MM.1S (cell line): ENCODE measurements at regions not wholly inside any gene's neighbourhood (a gene's known extent, or its start where the extent isn't known, plus 50 kb on each side); places are given as distances from the start of the nearest gene placed in this dataset.
"Not testable (repeated sequence)": the region's sequence is repeated elsewhere in the genome, so short reads cannot be mapped to it uniquely, and the experiment has no call there.

Source experiments
- DNase-seq: peaks from one replicate; pipeline ENCODE4 v3.0.0-alpha.2; 2015
- H2AFZ ChIP-seq: fragments of 300-600 bp; sonication (generic); 2 replicates; pipeline ENCODE4 v1.6.0; 2016; ENCODE audit warnings: antibody characterized with exemption, low read length
- H3F3A ChIP-seq: fragments of 300-600 bp; sonication (generic); 2 replicates; pipeline ENCODE4 v1.6.1; 2016; ENCODE audit warnings: mild to moderate bottlenecking, antibody characterized with exemption, low read length, moderate library complexity, mixed read lengths; ENCODE audit not compliant: insufficient read depth
- H3K27ac ChIP-seq: fragments of 300-600 bp; sonication (generic); 2 replicates; pipeline ENCODE4 v1.5.1; 2016; ENCODE audit warnings: mild to moderate bottlenecking, low read length
- H3K27me3 ChIP-seq: fragments of 300-600 bp; sonication (generic); replicated peaks from 2 replicates; pipeline ENCODE4 v1.6.0; 2016; ENCODE audit warnings: low read length; ENCODE audit not compliant: insufficient read depth
- H3K36me3 ChIP-seq: fragments of 300-600 bp; sonication (generic); replicated peaks from 2 replicates; pipeline ENCODE4 v1.6.1; 2016; ENCODE audit warnings: mild to moderate bottlenecking, low read length, mixed read lengths; ENCODE audit not compliant: insufficient read depth
- H3K4me1 ChIP-seq: fragments of 300-600 bp; sonication (generic); 2 replicates; pipeline ENCODE4 v1.6.1; 2016; ENCODE audit warnings: low read length, mixed read lengths
- H3K4me2 ChIP-seq: fragments of 300-600 bp; sonication (generic); 2 replicates; pipeline ENCODE4 v1.6.0; 2016; ENCODE audit warnings: low read depth, low read length
- H3K4me3 ChIP-seq: fragments of 300-600 bp; sonication (generic); 2 replicates; pipeline ENCODE4 v1.5.1; 2016; ENCODE audit warnings: low read length, mixed read lengths
- H3K79me2 ChIP-seq: fragments of 300-600 bp; sonication (generic); 2 replicates; pipeline ENCODE4 v1.6.1; 2016; ENCODE audit warnings: mixed run types, low read length, mixed read lengths
- H3K9ac ChIP-seq: fragments of 300-600 bp; sonication (generic); 2 replicates; pipeline ENCODE4 v1.6.1; 2016; ENCODE audit warnings: low read length, mixed read lengths
- H3K9me2 ChIP-seq: fragments of 300-600 bp; sonication (generic); replicated peaks from 2 replicates; pipeline ENCODE4 v1.6.1; 2016; ENCODE audit warnings: mild to moderate bottlenecking, low read length, mixed read lengths; ENCODE audit not compliant: insufficient read depth
- H3K9me3 ChIP-seq: fragments of 300-600 bp; sonication (generic); replicated peaks from 2 replicates; pipeline ENCODE4 v1.6.1; 2016; ENCODE audit warnings: mild to moderate bottlenecking, low read length, mixed read lengths; ENCODE audit not compliant: insufficient read depth
- H4K20me1 ChIP-seq: fragments of 300-600 bp; sonication (generic); 2 replicates; pipeline ENCODE4 v1.6.1; 2016; ENCODE audit warnings: mild to moderate bottlenecking, low read length, moderate library complexity, mixed read lengths; ENCODE audit not compliant: insufficient read depth
- EZH2 ChIP-seq: fragments of 300-600 bp; sonication (generic); optimal IDR thresholded peaks from 2 replicates; pipeline ENCODE3; 2017; ENCODE audit warnings: low read depth, mild to moderate bottlenecking, antibody characterized with exemption, low read length, mixed read lengths
- EZH2phosphoT487 ChIP-seq: fragments of 300-600 bp; sonication (generic); IDR thresholded peaks from 2 replicates; pipeline ENCODE4 v1.6.1; 2018; ENCODE audit warnings: antibody characterized with exemption, low read length
- TF ChIP-seq, protein P1 (sequence below): fragments of 300-600 bp; sonication (generic); IDR thresholded peaks from 2 replicates; pipeline ENCODE4 v1.5.1; 2016; ENCODE audit warnings: antibody characterized with exemption, low read length, mixed read lengths

DNA sequence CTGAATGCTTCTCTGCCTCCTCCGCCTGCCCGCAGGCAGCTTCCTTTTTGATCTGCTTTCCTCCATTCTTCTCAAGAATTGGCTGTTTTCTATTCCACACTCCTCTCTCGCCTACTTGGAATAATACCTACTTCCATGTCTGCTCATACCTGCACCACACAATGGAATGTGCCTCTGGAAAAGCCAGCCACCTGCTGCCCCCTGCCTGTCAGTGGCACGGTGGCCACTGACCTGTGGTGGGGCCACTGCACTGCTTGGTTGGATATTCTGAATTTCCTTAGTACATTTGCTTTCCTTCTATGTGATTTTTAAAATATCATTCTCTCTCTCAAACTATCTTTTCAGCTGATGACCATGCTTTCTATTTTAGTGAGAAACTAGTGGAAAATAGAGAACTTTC is 406.9 kb downstream of the DCDC2C start:
- H3K79me2 ChIP-seq = no peaks in the 10 kb centered on the region
- no peaks in the 10 kb centered on the region for H4K20me1 ChIP-seq
- no peak overlapping the region for H3K9ac ChIP-seq
- no peaks in the 10 kb centered on the region for H3K27me3 ChIP-seq
- H2AFZ ChIP-seq = no peak overlapping the region
- H3K9me3 ChIP-seq = no peaks in the 10 kb centered on the region
- TF ChIP-seq EZH2phosphoT487 = no peak
- TF ChIP-seq, protein P1, sequence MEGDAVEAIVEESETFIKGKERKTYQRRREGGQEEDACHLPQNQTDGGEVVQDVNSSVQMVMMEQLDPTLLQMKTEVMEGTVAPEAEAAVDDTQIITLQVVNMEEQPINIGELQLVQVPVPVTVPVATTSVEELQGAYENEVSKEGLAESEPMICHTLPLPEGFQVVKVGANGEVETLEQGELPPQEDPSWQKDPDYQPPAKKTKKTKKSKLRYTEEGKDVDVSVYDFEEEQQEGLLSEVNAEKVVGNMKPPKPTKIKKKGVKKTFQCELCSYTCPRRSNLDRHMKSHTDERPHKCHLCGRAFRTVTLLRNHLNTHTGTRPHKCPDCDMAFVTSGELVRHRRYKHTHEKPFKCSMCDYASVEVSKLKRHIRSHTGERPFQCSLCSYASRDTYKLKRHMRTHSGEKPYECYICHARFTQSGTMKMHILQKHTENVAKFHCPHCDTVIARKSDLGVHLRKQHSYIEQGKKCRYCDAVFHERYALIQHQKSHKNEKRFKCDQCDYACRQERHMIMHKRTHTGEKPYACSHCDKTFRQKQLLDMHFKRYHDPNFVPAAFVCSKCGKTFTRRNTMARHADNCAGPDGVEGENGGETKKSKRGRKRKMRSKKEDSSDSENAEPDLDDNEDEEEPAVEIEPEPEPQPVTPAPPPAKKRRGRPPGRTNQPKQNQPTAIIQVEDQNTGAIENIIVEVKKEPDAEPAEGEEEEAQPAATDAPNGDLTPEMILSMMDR = no peak
- TF ChIP-seq EZH2 = no peak
- no peak overlapping the region for H3K27ac ChIP-seq
- H3K36me3 ChIP-seq = no peaks in the 10 kb centered on the region
- no peak overlapping the region for H3K4me3 ChIP-seq
- H3K9me2 ChIP-seq = no peaks in the 10 kb centered on the region
- no peak overlapping the region for H3K4me2 ChIP-seq
- H3F3A ChIP-seq = no peaks in the 10 kb centered on the region
- no peak for DNase-seq
- H3K4me1 ChIP-seq = no peaks in the 10 kb centered on the region

DNA sequence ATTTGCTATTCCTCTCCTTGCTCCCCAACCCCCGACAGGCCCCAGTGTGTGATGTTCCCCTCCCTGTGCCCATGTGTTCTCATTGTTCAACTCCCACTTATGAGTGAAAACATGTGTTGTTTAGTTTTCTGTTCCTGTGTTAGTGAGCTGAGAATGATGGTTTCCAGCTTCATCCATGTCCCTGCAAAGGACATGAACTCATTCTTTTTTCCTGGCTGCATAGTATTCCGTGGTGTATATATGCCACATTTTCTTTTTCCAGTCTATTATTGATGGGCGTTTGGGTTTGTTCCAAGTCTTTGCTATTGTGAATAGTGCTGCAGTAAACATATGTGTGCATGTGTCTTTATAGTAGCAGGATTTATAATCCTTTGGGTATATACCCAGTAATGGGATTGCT is 412.1 kb downstream of the DCDC2C start:
- not testable (repeated sequence) for H3K27ac ChIP-seq, H3K4me2 ChIP-seq, H2AFZ ChIP-seq, H3K27me3 ChIP-seq, H3K9ac ChIP-seq, H3K4me3 ChIP-seq, H3K79me2 ChIP-seq, H4K20me1 ChIP-seq, H3K4me1 ChIP-seq, H3K9me3 ChIP-seq, H3F3A ChIP-seq, H3K9me2 ChIP-seq, DNase-seq, H3K36me3 ChIP-seq

DNA sequence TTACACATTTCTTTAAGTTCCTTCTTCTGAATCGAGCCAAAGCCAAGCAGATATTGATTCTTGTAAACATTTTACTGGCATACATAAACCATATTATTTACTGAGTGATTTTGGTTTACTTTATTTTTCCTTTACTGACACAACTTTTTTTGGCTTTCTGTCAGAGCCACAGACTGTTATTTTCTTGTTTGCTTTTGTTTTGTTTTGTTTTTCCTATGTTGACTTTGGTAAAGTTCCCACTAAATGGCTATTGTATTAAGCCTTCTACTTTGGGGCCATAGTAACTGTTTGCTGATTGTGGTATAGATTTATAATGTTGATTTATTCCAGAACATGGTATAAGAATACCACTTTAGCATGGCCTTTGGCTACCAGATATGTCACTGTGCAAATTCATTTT is 419.4 kb downstream of the DCDC2C start:
- no peak for DNase-seq
- H3K9me2 ChIP-seq = no peaks in the 10 kb centered on the region
- no peak overlapping the region for H3K4me2 ChIP-seq
- TF ChIP-seq EZH2phosphoT487 (no peak), EZH2 (no peak)
- TF ChIP-seq, protein P1 = no peak
- no peak overlapping the region for H3K4me3 ChIP-seq
- H3K9ac ChIP-seq = no peak overlapping the region
- H3K9me3 ChIP-seq = no peaks in the 10 kb centered on the region
- no peaks in the 10 kb centered on the region for H4K20me1 ChIP-seq
- no peak overlapping the region for H2AFZ ChIP-seq
- H3K79me2 ChIP-seq = no peaks in the 10 kb centered on the region
- no peaks in the 10 kb centered on the region for H3K4me1 ChIP-seq
- no peaks in the 10 kb centered on the region for H3K27me3 ChIP-seq
- no peaks in the 10 kb centered on the region for H3F3A ChIP-seq
- no peaks in the 10 kb centered on the region for H3K36me3 ChIP-seq
- no peak overlapping the region for H3K27ac ChIP-seq

DNA sequence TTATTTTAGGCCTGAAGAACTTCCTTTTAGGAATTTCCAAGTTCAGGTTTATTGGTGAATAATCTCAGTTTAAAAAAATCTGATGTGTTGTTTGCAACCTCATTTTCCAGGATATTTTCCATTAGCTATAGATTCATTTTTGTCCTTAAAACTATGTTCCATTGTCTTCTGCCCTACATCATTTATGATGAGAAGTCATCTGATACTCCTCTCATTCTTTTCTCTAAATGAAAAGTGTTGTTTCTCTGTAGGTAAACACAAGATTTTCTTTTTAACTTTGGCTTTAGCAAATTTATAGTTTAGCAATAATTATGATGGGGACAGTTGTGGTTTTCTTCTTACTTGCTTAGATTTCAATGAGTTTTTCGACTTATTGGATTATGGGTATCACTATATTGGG is 427.3 kb downstream of the DCDC2C start:
- Histone ChIP-seq H3K4me3 (no peak overlapping the region), H4K20me1 (no peaks in the 10 kb centered on the region), H3F3A (no peaks in the 10 kb centered on the region), H2AFZ (no peak overlapping the region), H3K79me2 (no peaks in the 10 kb centered on the region), H3K27ac (no peak overlapping the region), H3K36me3 (no peaks in the 10 kb centered on the region), H3K9ac (no peak overlapping the region), H3K9me2 (no peaks in the 10 kb centered on the region), H3K9me3 (no peaks in the 10 kb centered on the region), H3K27me3 (no peaks in the 10 kb centered on the region), H3K4me1 (no peaks in the 10 kb centered on the region), H3K4me2 (no peak overlapping the region)
- no peak for DNase-seq
- TF ChIP-seq EZH2 (no peak), EZH2phosphoT487 (no peak)
- TF ChIP-seq, protein P1 = no peak
